ENCODE measurements at regions not wholly inside any gene's neighbourhood (a gene's known extent, or its start where the extent isn't known, plus 50 kb on each side); places are given as distances from the start of the nearest gene placed in this dataset.

GRCh38 chr13:67296511-67296910, 66.4 kb upstream of the PCDH9 start:
- no peak for TF ChIP-seq CTCF (optimal IDR thresholded peaks at IDR 0.05 in 1 of 3, IDR thresholded peaks at IDR 0.05 in 1 of 3, conservative IDR thresholded peaks at IDR 0.05 in 1 of 3; ENCODE audit: extremely low read depth in 1 of 3, insufficient read depth in 2 of 3, low read length in 3 of 3)
- no peak for TF ChIP-seq EZH2 (IDR thresholded peaks at IDR 0.05; ENCODE audit: low read length)

Measured in keratinocyte (primary cell).